Ovary (tissue), 7 donors: ENCODE measurements at regions not wholly inside any gene's neighbourhood (a gene's known extent, or its start where the extent isn't known, plus 50 kb on each side); places are given as distances from the start of the nearest gene placed in this dataset.

ENCODE experiments used
- DNase-seq, 5 donors: peaks; one replicate each; pipeline ENCODE4 v3.0.0-alpha.2; 2019 to 2020
- H3K27ac ChIP-seq, 2 donors: fragments of 200-600 bp; one replicate each; pipeline versions ENCODE4 v1.5.1 to v1.8.0; 2019 to 2022
- H3K27me3 ChIP-seq: fragments of 200-600 bp; one replicate; pipeline ENCODE4 v1.8.0; 2022
- H3K36me3 ChIP-seq: fragments of 200-600 bp; sonication (generic); one replicate; pipeline ENCODE4 v1.5.1; 2019
- H3K4me1 ChIP-seq: one replicate; pipeline ENCODE4 v1.8.1; 2013; ENCODE audit warnings: mild to moderate bottlenecking, moderate library complexity; ENCODE audit not compliant: insufficient read depth
- H3K4me3 ChIP-seq: fragments of 200-600 bp; sonication (generic); one replicate; pipeline ENCODE4 v1.5.1; 2017
- H3K9me3 ChIP-seq, 2 donors: fragments of 200-600 bp in 1 of 2; sonication (generic) in 1 of 2; one replicate each; pipeline versions ENCODE4 v1.5.1 to v1.8.1; 2013 to 2019; ENCODE audit warnings: mild to moderate bottlenecking in 1 of 2, moderate library complexity in 1 of 2
- EP300 ChIP-seq: sonication (generic); formaldehyde crosslinking; IDR thresholded peaks from one replicate; pipeline ENCODE4 v1.6.1; 2017; ENCODE audit warnings: antibody characterized with exemption
- POLR2A ChIP-seq: fragments of 450-650 bp; IDR thresholded peaks from one replicate; pipeline ENCODE4 v1.6.1; 2017; ENCODE audit warnings: antibody characterized with exemption, mild to moderate bottlenecking, moderate library complexity
- WGBS, 3 donors: extraction: QIAGEN DNeasy Blood & Tissue Kit in 1 of 3; methylation state at CpG; one replicate each; pipeline versions ENCODE4 v1.1.5 to v1.1.7; 2013 to 2017; 5-methylcytosine and 5-hydroxymethylcytosine counted together
- intact Hi-C, 4 donors: fragments of 100-400 bp; cut with DNase I; formaldehyde crosslinking; loops; one replicate each; pipeline versions ENCODE4 v1.11.0 to v1.15.1; 2022 to 2023
- TF ChIP-seq, protein P1 (sequence below), 3 donors: fragments of 450-650 bp in 2 of 3; fragments of 200-600 bp in 1 of 3; IDR thresholded peaks; one replicate each; pipeline versions ENCODE4 v1.5.1 to v1.8.0; 2016 to 2022; ENCODE audit warnings: antibody characterized with exemption in 3 of 3, mild to moderate bottlenecking in 1 of 3
- donor health status: DM: no; HTN: no; CAD: no; lungs with moderate emphysema.
- donor health status: DM: no; HTN: no; CAD: no.
- donor health status: Bipolar disorder and iron deficiency.
- donor health status: DM: no; HTN: no; CAD: no.
- donor health status: DM: yes; HTN: yes; CAD: no.

DNA sequence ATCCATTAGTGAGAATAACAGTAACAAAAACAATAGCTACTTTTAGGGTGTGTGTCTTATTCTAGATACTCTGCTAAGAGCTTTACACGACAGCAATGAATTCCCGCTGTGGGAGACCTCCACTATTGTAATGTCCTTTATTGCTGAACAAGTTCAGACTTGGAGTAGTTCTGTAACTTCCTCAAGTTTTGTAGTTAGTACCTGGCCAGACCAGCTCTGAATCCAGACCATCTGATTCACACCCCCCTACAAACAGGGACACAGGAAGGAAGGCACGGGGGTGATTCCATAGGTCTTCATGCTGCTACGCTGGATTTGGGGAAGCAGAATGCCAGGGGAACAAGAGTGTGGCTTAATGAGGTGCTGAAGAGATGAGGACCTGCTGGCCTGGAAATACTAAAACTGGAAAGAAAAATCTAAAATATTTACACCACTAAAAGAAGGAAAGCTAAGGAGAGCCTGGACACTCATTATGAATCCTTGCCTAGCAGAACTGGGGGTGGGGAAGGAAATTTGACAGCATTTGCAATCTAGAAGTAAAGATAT is 194.6 kb upstream of the TMEM72 start:
- no peak for DNase-seq
- H3K27ac ChIP-seq: no peak overlapping the region
- intact Hi-C loops: no loop called here
- H3K27me3 ChIP-seq: no peaks in the 10 kb centered on the region
- H3K36me3 ChIP-seq: no peaks in the 10 kb centered on the region
- H3K4me3 ChIP-seq: no peak overlapping the region
- 78 to 89% (median 86%) methylated on average over 4 of the region's 4 CpGs for WGBS, 3 donors
- TF ChIP-seq, protein P1, sequence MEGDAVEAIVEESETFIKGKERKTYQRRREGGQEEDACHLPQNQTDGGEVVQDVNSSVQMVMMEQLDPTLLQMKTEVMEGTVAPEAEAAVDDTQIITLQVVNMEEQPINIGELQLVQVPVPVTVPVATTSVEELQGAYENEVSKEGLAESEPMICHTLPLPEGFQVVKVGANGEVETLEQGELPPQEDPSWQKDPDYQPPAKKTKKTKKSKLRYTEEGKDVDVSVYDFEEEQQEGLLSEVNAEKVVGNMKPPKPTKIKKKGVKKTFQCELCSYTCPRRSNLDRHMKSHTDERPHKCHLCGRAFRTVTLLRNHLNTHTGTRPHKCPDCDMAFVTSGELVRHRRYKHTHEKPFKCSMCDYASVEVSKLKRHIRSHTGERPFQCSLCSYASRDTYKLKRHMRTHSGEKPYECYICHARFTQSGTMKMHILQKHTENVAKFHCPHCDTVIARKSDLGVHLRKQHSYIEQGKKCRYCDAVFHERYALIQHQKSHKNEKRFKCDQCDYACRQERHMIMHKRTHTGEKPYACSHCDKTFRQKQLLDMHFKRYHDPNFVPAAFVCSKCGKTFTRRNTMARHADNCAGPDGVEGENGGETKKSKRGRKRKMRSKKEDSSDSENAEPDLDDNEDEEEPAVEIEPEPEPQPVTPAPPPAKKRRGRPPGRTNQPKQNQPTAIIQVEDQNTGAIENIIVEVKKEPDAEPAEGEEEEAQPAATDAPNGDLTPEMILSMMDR (IDR thresholded peaks at IDR 0.05): no peak
- no peak for TF ChIP-seq POLR2A
- no peak for TF ChIP-seq EP300
- H3K9me3 ChIP-seq: no peaks in the 10 kb centered on the region
- no peaks in the 10 kb centered on the region for H3K4me1 ChIP-seq

DNA sequence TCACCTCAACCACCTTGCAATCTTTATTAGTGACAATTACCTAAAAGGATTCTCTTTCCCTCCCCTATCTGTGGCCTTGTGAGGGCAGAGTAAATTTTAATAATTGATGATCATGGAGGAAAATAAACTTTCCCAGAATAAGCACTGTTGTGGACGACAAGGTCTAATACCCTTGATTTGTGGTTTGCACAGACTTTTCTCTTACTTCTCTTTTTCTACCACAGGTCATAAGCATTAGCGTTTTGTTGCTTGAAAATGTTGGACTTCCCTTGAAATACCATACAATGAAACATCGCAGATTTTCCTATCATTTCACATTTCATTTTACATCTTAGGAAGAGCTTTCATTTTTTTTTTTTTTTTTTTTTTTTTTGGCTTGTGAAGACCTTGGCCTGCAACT is 188.1 kb upstream of the TMEM72 start:
- DNase-seq: no peak
- 72 to 86% (median 82%) methylated on average over 3 of the region's 3 CpGs for WGBS, 3 donors
- intact Hi-C loops: no loop called here
- TF ChIP-seq, protein P1 (IDR thresholded peaks at IDR 0.05): no peak
- TF ChIP-seq POLR2A (no peak), EP300 (no peak)
- H3K4me3 ChIP-seq: no peak overlapping the region
- H3K36me3 ChIP-seq: no peaks in the 10 kb centered on the region
- H3K9me3 ChIP-seq: no peaks in the 10 kb centered on the region
- H3K4me1 ChIP-seq: no peaks in the 10 kb centered on the region
- no peak overlapping the region for H3K27ac ChIP-seq
- H3K27me3 ChIP-seq: no peaks in the 10 kb centered on the region

DNA sequence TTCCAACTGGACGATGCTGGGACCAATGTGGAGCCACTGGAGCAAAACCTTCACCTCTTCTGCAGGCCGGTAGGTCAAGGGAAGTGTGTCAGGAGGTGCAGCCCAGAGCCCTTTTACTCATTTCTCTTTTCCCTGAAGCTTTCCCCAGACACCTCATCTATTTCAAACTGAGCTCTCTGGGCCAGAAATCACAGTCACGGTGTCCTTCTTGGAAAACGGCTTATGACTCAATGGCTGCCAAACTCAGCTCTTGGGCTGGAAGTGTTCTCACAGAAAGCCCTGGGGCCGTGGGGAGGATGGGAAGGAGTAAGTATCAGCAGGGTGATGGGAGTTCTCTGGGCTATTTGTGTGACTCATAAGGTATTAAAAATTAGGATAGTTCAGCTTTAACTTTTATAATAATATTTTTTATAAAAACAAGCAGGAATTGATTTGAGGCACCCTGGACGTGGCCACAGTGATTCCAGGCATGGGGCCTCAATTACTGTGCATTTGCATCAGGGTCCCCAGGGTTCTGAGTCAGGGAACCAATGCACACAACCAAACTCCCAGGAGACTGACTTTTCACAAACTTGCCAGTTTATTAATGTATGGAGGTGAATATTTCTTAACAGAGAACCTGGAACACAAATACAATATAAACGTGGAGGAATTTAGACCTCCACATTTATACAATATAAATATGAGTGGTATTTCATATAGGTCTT is 187.4 kb upstream of the TMEM72 start:
- Histone ChIP-seq H3K9me3 (no peaks in the 10 kb centered on the region), H3K27me3 (no peaks in the 10 kb centered on the region), H3K27ac (no peak overlapping the region), H3K4me1 (no peaks in the 10 kb centered on the region), H3K4me3 (no peak overlapping the region), H3K36me3 (no peaks in the 10 kb centered on the region)
- no peak for DNase-seq
- intact Hi-C loops: no loop called here
- TF ChIP-seq, protein P1 (IDR thresholded peaks at IDR 0.05): no peak
- TF ChIP-seq POLR2A (no peak), EP300 (no peak)
- WGBS, 3 donors: 68 to 83% (median 81%) methylated on average over 7 of the region's 7 CpGs

DNA sequence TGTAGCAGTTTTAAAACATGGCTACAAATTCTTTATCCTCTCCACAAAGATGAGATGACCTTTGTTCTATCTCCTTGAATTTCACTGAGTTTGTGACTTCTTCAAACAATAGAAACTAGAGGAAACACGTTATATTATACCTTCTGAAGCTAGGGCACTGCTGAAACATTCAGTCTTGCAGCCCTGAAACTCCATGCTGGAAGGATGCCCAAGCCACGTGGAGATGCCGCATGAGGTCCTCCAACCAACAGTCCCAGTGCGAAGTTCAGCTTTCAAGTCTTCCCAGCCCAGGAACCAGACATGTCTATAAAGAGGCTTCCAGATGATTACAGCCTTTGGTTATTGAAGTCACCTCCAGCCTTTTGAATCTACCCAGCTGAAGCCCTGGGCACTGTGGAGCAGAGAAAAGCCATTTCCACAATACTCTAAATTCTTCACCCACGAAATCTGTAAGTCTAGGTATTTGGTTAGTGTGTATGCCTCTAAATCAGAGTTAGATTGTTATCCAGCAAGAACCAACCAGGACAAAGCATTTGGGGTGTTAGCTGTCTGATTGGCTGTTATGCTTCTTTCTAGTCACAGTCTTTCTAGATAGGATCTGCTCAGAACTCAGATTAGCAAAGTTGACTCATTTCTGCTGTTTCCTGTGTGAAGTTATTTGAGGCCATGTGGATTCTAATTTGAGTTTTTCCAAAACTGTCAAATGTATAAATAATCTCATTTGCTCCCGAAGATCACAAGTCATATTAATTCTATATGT is 186.5 kb upstream of the TMEM72 start:
- Histone ChIP-seq H3K4me3 (no peak overlapping the region), H3K4me1 (no peaks in the 10 kb centered on the region), H3K9me3 (no peaks in the 10 kb centered on the region), H3K27ac (no peak overlapping the region), H3K36me3 (no peaks in the 10 kb centered on the region), H3K27me3 (no peaks in the 10 kb centered on the region)
- DNase-seq: no peak
- TF ChIP-seq POLR2A (no peak), EP300 (no peak)
- TF ChIP-seq, protein P1 (IDR thresholded peaks at IDR 0.05): no peak
- intact Hi-C loops: no loop called here
- 78 to 81% (median 80%) methylated on average over 6 of the region's 6 CpGs for WGBS, 3 donors
